ENCODE measurements at regions not wholly inside any gene's neighbourhood (a gene's known extent, or its start where the extent isn't known, plus 50 kb on each side); places are given as distances from the start of the nearest gene placed in this dataset.

- DNase-seq (ENCODE audit: low read depth): no peak
These were observed 514.4 kb upstream of the SALL1 start for GRCh38 chr16:51665436-51665998.

- no peak for DNase-seq (ENCODE audit: low read depth)
These were observed 507.5 kb upstream of the SALL1 start for GRCh38 chr16:51658531-51658930.

GRCh38 chr16:51657848-51658247, 506.8 kb upstream of the SALL1 start:
- no peak for DNase-seq (ENCODE audit: low read depth)

GRCh38 chr16:51655249-51655648, 504.2 kb upstream of the SALL1 start:
- no peak for DNase-seq (ENCODE audit: low read depth)

- DNase-seq (ENCODE audit: low read depth): no peak
These were observed 500.0 kb upstream of the SALL1 start for GRCh38 chr16:51651061-51651466.

DNA sequence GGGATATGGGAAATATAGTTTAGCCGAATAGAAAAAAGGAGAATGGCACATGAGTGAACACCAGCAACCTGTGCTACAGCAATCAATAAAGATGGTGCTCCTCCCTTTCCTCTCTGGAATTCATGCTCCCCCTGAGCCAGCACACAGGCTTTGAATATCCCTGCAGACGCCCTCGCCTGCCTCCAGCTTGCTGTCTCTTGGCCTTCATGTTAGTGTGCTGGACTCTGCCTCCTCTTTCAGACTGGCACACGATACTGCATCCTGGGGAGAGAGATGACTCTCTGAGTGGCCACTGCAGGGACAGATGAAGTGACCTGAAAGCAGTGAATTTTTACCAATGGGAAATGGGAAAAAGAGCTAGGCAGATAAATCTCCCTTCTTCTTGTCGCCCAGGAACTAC, 498.6 kb upstream of the SALL1 start:
- no peak for DNase-seq (ENCODE audit: low read depth)

- peak; percentile 71 for DNase-seq (ENCODE audit: low read depth)
These were observed 497.5 kb upstream of the SALL1 start for GRCh38 chr16:51648526-51648925.

- DNase-seq (ENCODE audit: low read depth): no peak
These were observed 490.2 kb upstream of the SALL1 start for GRCh38 chr16:51641191-51641765.

DNA sequence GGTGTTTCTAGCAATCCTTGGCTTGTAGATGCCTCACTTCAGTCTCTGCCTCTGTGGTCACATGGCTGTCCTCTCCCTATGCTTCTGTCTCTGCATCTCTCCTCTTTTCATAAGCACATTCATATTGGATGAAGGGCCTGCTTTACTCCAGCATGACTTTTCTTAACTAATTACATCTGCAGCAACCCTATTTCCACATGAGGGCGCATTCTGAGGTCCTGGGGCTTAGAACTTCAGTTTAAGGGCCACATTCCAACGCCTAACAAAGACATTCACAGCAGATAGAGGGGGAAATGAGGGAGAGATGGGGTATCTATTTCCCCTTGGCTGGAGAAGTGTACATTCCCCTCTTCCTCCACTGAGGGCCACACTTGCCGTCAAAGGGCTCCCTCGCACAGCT, 489.1 kb upstream of the SALL1 start:
- DNase-seq (ENCODE audit: low read depth): no peak

- no peak for DNase-seq (ENCODE audit: low read depth)
These were observed 487.5 kb upstream of the SALL1 start for GRCh38 chr16:51638339-51639135.

DNA sequence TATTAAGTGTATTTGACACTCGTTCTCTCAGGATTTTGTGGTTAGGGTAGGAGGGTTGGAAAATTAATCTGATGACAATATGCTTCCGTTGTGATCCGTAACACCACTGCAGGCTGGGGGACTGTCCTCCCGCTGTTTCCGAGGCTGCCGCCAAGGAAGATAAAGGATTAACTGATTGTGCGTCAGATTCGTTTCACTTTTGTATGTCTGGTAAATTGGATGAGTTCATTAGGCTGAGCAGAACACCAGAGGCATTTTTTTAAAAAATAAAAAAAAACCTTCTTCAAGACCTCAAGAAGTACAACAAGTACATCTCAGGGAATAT, 486.7 kb upstream of the SALL1 start:
- no peak for DNase-seq (ENCODE audit: low read depth)

DNA sequence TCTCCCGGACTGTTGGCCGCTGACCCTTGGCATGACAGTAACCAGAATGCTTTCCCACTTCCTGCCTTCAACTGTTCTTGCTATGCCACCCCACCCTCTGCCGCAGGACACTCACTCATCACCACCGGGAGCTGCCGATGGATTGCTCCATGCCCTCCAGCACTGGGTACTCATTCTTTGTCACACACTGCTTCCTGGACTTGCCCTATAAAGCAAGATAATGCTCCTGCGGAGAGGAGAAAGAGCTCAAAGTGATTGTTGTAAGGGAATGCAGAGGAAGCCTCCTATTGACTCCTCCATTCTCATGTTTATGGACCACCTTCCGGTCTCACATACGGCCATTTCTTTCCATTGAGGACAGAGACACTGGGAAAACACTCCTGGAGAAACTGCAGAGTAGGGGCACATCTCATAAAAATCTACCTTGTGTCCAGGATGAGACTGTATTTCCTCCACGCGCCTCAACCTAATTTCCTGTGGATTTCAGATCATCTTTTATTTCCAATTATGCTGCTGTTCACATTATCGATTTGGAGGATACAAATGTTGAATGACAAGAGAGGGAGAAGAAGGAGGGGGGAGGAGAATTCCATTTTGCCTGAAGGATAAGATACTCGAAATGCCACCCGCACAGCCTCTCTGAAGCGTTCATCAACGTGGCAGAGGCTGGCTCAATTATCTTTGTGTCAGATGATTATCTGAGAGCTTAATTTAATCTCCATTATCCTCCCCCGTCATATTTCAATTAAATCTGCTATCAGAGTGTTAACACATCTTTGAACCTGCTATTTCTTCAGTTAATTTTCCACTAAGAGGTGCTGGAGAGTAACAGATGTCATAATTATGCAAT, 486.1 kb upstream of the SALL1 start:
- DNase-seq (ENCODE audit: low read depth): peak; percentile 35

DNA sequence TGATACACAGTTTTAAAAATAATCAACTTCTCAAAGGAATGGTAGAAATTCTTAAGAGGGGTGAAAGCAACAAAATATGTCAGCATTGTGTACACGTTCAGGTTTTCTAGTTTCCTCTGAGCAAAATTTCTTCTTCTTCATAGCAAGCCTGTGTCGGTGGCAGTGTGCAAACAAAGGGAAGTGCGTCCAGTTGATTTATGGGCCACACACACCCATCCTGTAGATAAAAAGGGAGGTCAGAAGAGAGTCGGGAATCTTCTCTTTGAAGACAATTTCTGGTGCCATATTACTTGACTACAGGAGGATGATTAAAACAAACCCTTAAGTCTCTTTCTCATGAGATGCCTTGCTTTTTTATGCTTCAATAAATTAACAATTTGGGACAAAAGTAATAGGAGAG, 484.1 kb upstream of the SALL1 start:
- no peak for DNase-seq (ENCODE audit: low read depth)

DNA sequence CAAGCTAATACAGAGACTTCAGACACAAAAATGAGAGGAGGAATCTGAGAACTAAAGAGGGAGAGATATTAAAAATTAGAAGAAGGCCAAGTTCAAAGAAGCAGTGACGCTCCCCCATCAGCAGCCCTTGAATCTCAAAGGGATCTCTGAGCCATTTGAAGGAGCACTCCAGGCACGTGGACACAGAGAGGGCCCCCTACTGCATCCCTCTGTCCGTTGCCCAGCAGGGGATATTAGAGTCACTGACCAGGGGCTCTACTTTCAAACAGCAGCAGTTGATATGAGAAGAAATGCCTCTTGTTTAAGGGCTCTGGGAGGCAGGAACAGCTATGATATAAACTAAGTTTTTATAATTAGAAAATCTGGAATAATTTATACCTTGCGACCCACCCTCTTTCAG, 479.0 kb upstream of the SALL1 start:
- no peak for DNase-seq (ENCODE audit: low read depth)

- no peak for DNase-seq (ENCODE audit: low read depth)
These were observed 478.5 kb upstream of the SALL1 start for GRCh38 chr16:51629576-51629975.

GRCh38 chr16:51624080-51624775, 473.2 kb upstream of the SALL1 start:
- no peak for DNase-seq (ENCODE audit: low read depth)

GRCh38 chr16:51621610-51622009, 470.5 kb upstream of the SALL1 start:
- DNase-seq (ENCODE audit: low read depth): no peak

- no peak for DNase-seq (ENCODE audit: low read depth)
These were observed 464.1 kb upstream of the SALL1 start for GRCh38 chr16:51615141-51615540.

- DNase-seq (ENCODE audit: low read depth): peak; percentile 20
These were observed 456.2 kb upstream of the SALL1 start for GRCh38 chr16:51607201-51607651.

- no peak for DNase-seq (ENCODE audit: low read depth)
These were observed 445.2 kb upstream of the SALL1 start for GRCh38 chr16:51596247-51596646.

DNA sequence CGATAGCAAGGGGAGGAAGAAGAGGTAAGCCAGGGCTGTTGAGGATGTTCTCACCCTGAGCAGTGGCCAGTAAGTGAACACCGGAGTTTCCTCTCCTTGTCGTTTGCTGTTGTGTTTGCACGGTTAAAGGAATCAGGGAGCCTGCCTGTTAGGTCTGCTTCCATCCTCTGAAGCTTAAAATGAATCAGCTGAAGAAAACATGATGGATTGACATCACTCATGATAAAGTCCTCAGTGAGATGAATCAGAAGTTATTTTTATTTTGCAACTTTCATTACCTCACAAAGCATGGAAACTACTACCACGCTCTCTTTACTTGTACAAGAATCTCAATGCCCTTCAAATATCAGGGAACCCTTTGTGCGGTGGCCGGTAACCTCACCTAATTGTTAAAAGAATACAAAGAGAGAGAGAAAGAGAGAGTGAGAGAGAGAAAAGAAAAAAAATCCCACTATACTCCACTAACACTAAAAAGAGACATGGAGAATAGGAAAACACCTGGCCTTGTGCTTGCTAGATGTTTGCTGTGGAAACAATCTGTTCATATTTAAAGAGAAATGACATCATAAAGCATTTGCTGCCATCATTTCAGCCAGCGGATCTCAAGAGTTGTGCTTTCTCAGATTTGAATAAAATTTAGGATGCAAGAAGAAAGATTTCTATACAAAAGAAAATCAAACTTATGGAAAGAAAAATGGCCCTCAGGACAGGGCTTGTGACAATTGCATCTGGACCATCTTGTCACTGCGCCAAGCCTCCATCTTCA, 441.6 kb upstream of the SALL1 start:
- no peak for DNase-seq (ENCODE audit: low read depth)

Data from GM04504 (cell line).